HG02759 (cell line): ENCODE measurements at regions not wholly inside any gene's neighbourhood (a gene's known extent, or its start where the extent isn't known, plus 50 kb on each side); places are given as distances from the start of the nearest gene placed in this dataset.
"Not testable (repeated sequence)": the region's sequence is repeated elsewhere in the genome, so short reads cannot be mapped to it uniquely, and the experiment has no call there.

Experiments
- ATAC-seq: cut with Tn5 transposase; IDR thresholded peaks from one replicate; pipeline ENCODE4 v1.9.1; 2021; ENCODE audit warnings: mild to moderate bottlenecking, moderate library complexity; ENCODE audit not compliant: unreplicated experiment

DNA sequence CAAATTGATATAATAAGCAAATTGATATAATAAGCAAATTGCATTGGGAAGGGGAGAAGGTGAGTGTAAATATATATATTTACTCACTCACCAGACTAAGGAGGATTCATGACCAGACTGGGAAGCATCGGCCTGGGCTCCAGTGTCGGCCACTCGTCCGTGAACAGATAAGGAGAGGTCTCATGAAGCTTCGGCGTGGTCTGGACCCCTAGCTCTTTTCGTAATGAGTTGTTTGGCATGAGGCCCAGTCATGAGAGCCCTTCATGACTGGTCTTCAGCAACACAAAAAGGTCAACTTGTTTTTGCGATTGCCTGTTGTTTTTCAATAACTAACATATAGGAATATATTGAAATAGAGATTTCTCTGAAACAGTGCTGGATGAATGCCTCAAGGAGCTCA is 222.9 kb upstream of the KCNK2 start:
- no peak for ATAC-seq

DNA sequence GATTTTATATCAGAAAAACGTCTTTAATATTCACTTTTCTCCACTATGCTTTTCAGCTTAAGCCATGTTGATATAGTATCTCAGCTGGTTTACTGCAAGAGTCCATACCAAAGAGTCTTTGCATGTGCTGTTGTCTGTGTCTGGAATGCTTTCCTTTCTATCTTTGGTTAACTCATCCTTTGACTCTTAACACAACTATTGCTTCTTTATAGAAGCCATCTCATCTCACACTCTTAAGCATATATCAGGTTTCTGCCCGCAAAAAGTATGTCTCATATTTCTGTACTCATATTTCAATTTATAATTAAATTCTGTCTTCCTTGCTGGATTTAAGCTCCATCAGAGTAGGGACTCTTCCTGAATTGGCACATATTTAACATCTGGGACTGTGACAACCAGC is 220.9 kb upstream of the KCNK2 start:
- ATAC-seq, result no peak

DNA sequence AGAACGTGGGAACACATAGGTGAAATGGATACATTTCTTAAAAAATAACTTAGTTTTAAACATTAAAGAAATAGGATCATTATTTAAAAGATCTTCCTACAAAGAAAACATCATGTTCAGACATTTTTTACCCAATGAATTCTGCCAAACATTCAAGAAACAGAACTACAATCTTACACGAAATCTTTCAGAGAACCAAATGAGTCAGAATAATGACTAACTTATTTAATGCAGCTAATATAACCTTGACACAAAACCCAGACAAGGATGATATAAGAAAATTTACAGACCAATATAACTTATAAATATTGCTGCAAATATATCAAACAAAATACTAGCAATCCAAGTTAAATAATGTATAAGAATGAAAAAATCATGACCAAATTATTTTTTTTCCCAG is 220.1 kb upstream of the KCNK2 start:
- no peak for ATAC-seq

DNA sequence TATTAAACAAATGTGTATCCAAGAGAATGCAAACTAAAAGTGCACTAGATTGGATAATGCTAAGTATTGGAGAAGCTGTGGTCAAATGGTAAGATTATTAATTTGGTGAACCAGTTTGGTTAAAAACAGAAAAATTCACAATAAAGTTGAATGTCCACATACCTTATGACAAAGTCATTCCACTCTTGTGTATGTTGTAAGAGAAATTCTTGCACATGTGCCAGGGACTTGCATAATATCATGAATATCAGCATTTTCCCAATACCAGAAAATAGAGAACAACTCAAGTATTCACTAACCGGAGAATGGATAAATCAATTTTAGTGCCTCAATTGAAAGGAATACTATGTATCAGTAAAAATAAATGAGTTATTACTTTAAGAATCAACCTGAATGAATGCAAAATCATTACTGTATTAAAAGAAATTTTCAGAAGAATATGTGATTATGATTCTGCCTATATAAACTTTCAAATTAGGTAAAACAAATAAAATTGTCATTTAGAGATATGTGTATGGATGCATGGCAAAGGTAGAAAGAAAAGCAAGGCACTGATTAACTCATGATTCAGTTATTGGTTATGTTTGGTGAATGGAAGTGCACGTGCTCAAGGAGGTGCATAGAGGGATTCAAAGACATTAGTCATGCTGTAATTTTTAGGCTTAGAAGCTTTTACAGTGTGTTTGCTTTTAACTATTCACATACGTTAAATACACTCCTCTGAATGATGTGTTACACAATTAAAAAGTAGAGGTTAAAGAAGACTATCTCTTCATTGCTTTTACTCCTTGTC is 217.4 kb upstream of the KCNK2 start:
- ATAC-seq, result no peak

DNA sequence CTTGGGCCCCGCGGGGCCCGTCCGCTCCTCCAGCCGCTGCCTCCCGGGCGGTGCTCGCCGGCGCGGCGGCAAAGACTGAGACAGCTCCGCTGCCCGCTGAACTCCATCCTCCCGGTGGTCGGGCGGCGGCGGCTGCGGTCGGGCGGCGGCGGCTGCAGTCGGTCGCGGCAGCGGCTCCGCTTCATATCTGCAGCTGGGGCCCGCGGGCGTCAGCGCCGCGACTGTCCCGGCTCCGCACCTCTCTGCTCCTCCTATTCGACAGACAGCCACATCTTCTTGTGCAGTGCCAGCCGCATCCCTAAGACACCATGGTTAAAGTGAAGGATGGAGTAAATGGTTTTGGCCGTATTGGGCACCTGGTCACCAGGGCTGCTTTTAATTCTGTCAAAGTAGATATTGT is 212.1 kb upstream of the KCNK2 start:
- ATAC-seq, result not testable (repeated sequence)

DNA sequence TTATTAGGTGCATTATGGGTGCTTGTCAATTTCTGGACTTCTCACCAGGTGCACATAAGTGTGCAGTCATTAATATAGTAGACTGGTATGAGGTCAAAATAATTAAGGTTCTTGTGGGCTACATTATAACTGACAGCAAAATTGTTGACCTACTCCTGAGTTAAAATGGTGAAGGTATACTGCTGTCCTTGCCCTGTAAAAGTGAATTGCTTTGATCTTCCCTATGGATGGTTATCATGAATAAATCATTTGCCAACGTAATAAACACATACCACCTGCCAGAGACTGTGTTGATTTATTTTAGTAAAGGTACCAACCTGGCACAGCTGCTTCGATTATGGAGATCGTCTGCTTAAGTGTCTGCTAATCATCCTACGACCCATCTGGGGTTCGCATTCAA is 201.6 kb upstream of the KCNK2 start:
- no peak for ATAC-seq

DNA sequence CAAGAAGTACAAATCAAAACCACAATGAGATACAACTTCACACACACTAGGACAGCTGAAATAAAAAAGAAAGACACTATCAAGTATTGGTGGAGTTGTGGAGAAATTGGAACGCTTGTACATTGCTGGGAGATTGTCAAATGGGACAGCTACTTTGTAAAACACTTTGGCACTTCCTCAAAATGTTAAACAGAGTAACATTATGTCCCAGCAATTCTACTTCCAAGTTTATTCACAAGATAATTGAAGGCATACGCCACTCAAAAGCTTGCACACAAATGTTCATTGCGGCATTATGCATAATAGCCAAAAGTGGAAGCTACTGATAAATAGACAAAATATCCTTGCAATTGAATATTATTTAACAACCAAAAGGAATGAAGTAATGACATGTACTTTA is 199.9 kb upstream of the KCNK2 start:
- no peak for ATAC-seq

DNA sequence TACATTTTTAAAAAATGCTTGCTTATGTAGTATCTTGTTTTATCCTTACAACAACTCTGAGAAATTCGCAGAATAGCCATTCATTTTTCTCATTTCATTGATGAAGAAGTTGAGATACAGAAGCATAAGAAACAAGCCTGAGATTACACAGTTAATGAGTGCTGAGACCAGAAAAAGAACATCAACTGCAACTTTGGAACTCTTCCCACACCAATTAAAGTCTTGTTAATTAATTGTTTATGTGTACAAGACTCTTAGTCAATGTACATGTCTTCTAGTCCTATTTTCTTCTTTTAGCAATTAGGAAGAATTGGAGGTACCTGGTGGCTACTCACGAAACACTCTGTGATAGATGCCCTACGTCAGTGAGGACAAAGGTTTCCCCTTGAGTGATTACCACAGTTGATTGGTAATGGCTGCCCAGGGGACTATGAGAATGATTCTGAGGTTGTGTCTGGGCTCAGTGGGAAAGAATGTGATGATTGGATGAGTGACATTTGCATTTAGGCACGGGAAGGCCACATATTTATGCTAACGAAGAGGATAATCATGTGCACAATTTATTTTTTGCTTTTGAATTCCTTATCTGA is 187.4 kb upstream of the KCNK2 start:
- no peak for ATAC-seq

DNA sequence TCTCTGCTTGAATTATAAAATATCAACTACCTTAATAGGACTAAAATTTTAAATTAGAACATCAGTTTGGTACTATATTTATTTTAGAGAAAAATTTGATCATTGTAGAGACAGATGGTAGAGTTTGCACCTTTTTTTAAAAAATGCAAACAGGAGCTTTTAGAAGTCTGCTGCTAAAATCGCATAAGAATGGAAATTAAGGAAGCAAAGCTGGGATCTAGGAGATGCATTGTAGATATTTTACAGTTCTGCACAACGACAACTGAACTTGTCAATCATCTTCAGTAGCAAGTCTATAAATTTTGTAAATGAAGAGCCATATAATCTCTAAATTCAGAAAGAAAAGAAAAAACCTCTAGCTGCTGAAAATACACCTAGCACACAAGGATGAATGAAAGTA is 185.6 kb upstream of the KCNK2 start:
- ATAC-seq, result no peak

DNA sequence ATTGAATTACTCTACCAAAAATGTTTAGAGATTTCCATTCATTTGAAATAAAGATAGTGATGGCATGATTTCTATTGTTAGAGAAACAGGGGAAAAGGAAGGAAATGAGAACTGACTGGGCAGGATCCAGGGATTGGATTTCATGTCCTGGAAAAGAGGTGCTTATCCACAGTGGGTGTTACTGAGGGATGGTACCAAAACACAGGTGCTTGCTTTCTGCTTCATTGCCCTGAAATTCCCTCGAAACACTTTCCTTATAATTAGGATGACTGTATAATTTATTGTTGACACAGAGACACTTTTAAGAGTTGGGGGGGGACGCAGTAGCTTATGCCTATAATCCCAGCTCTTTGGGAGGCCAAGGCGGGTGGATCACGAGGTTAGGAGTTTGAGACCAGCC is 185.0 kb upstream of the KCNK2 start:
- ATAC-seq, result no peak

DNA sequence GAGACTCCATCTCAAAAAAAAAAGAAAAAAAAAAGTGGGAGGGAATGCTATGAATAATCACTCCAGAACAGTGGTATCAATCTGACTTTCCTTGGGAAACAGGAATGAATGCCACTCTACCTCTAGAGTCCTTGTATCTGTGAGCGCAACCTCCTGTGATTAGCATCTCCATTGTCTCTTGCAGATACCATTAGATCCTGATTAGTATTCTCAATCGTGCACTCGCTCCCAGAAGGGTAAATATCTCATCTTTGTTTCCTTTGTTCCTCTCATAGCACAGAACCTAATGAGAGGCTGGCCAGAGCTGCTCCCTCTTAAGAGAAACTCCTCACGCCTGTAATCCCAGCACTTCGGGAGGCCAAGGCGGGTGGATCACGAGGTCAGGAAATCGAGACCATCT is 184.4 kb upstream of the KCNK2 start:
- no peak for ATAC-seq

DNA sequence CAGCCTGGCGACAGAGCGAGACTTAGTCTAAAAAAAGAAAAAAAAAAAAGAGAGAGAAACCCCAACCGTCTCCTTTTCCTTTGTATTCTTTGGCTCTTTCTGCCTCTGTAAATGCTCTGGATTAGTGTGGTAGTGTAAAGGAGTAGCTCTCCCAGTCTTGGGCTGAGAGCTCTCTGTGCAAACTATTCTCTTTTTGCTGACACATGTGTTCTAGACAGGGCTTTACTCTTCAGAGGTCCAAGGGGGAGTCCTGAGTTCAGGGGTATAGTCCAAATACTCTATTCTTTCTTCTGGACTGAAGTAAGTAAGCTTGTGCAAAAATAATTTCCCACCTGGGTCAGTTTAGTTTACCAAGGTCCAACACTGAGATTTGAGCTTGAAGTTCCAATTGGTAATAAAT is 183.8 kb upstream of the KCNK2 start:
- no peak for ATAC-seq

DNA sequence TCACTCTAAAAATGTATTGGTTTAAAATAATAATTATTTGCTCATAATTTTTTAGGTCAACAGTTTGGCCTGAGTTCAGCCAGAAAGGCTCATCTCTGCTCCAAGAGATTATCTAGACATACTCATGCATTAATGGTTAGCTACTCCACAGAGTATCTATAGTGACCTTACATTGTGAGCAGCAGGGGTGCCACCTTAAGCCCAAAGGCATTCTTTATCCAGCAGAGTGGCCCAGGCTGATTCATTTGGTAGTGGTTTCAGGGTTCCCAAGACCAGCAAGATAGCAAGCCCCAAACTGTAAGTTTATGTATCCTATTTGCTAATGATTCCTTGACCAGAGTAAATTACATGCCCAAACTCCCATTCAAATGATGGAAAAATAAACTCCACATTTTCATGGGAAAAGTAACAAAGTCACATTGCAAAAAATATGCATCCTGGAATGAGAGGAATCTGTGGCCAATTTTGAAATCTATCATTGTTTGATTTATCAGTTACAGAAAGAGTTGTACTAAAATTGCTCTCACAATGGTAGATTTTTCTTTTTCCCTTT is 182.6 kb upstream of the KCNK2 start:
- no peak for ATAC-seq

DNA sequence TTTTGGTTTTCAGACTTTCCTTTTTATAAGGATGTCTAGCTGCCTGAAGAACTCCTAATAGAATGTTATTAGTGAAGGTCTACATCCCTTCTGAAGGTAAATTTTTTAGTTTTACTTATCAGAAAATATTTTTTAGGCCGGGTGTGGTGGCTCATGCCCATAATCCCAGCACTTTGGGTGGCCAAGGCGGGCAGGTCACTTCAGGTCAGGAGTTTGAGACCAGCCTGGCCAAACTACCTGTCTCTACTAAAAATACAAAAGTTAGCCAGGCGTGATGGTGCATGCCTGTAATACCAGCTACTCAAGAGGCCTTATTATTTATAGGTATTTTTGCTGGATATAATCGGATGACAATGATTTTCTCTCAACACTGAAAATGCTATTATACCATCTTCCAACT is 181.9 kb upstream of the KCNK2 start:
- no peak for ATAC-seq

DNA sequence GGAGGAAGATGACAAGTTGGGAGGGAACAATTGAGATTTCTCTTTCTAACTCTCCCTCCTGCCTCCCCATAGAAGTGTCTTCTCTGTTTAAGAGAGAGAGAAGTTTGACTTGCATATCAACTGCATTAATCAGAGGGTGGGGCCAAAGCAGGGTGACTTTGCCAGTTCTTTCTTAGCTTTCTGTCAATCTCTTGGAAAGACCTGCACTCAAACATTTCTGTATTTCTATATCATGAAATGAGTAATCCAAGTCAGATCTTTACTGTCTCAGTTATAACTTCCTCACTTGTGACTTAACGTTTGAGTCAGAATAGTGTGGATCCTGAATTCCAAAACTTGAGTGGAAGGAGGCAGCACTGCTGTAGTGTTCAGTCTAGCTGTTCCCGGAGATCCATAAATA is 180.8 kb upstream of the KCNK2 start:
- no peak for ATAC-seq

DNA sequence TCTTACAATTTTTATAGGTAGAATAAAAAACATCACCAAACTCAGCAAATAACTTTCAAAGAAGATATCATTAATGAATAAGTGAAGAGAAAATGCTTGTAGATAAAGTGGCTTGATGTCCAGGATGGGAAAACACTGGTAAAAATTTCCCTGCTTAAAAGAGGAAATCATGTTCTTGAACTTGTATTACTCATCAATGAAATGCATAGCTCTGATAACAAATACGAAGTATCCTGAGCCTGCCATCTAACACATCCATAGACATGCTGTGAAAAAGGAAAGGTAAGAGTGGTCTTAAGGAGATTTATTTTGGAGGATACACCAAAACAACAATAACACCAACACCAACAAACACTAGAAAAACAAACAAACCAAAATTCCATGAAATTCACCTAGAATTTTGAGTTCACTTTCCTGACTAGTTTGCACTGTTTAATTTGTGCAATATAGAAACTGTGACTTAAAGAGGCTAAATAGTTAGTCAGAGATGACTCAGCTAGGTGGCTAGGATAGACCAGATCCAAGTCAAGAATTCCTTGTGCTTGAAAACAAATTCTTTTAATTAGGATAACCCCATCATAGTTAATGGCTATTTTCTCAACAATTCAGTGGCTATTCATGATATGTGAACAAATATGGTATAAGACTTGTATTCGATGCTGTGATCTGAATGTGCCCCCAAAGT is 179.8 kb upstream of the KCNK2 start:
- ATAC-seq, result no peak

DNA sequence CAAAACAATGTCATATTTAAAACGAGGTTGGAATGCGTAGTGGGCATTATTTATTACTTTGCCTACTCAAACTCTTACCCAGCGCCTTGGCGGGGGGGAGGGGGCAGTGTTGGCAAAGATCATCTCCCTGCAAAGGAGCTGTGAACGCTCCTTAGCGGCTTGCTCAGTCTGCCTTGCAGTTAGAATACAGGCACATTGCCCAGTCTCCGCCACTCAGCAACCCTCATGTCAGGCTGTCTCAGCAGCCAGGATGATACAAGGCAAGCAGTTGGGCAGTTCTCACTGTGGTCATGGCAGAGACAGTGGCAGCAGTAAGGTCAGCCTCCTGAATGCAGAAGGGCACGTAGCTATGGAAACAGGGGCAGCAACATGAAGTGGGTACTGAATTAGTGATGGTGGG is 170.4 kb upstream of the KCNK2 start:
- no peak for ATAC-seq

DNA sequence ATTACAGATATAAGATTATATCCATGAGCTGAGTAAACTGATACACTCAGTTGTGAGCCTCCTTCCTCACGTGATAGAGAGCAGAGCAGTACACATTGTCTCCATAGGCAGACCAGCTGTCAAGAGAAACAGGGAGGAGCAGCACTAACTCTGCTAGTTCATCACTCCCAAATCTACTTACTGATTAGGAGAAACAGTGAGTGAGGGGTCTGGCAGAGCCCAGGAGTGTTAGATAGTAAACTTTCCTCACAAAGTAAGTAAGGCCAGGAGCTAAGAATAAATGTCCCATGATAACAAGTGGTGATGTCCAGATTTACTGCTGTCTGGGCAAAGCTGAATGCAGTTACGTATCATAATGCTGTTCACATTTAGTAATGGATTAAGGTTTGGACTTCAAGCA is 168.6 kb upstream of the KCNK2 start:
- no peak for ATAC-seq

DNA sequence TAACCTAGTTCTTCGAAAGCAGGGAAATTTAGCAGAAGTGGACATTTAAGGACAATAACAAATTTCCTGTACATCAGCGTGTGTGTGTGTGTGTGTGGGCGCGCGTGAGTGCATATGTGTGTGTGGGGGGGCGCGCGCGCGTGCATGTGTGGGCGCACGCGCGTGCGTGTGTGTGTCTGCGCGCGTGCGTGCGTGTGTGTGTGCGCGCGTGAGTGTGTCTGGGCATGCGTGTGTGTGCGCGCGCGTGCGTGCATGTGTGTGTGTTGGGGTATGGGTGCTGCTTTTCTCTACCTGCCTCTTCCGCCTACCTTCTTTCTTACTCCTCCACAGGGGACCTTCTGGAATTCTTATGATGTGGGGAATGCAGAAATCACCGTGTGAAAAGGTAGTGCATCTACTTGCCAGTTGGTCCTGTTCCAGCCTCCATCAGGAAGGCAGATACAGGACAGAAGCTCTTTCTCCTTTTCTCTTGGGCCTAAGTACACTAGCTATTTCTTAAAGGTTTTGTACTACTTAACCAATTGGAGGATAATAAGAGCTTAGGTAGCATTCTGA is 165.4 kb upstream of the KCNK2 start:
- no peak for ATAC-seq

DNA sequence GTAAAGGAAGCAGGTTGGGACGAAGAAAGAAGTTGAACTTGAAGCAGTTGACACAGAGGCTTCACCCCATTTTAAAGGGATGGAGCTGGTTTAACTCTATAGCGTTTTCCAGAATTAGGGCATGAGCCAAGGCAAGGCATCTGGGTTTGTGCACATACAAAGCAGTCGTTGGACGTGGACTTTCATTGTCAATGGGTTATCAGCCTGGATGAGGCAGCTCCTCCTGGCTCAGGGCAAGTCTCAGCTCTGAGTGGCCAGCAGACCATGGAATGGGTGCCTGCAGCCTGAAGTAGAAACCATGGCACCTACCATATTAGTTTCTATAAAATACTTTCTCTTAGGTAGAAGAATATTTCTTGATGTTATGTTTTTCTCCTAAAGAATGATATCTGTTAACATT is 163.8 kb upstream of the KCNK2 start:
- ATAC-seq, result no peak

DNA sequence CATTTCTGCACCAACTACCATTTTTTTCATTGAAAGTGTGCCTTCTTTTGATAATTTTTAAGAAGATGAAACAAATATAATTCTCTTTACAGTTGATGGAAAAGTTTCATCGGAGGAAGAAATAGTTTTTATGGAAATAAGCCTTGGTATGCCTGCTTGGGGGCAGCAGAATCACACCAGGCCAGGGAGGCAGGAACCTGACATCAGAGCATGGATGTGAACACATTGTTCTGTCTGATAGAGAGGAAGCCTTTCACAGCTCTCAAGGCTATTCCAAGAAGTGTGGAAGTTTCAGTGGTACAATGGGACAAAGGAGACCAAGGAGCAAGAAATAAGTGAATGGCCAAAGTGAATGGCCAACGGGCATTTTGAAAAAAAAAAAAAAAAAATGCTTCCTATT is 162.2 kb upstream of the KCNK2 start:
- no peak for ATAC-seq
